ENCODE measurements at regions not wholly inside any gene's neighbourhood (a gene's known extent, or its start where the extent isn't known, plus 50 kb on each side); places are given as distances from the start of the nearest gene placed in this dataset.

GRCh38 chr5:97547999-97548738, 365.1 kb upstream of the RIOK2 start:
- no peaks in the 10 kb centered on the region for H3K36me3 ChIP-seq (ENCODE audit: insufficient read depth, low read length)
- peaks cover 29% of the 10 kb centered on the region; the same call in 1 of the 2 replicates for H3K4me1 ChIP-seq (ENCODE audit: insufficient read depth, low read length)
- H3K9ac ChIP-seq (ENCODE audit: low read depth, low read length): no peak overlapping the region
- H3K9me3 ChIP-seq (ENCODE audit: control insufficient read depth, insufficient read depth, low read length): no peaks in the 10 kb centered on the region

- H3K9ac ChIP-seq (ENCODE audit: low read depth, low read length): no peak overlapping the region
- no peaks in the 10 kb centered on the region for H3K9me3 ChIP-seq (ENCODE audit: control insufficient read depth, insufficient read depth, low read length)
These were observed 365.7 kb upstream of the RIOK2 start for GRCh38 chr5:97548739-97549080.

GRCh38 chr5:97549496-97549895, 366.4 kb upstream of the RIOK2 start:
- Histone ChIP-seq H3K9ac (ENCODE audit: low read depth, low read length) (no peak overlapping the region), H3K9me3 (ENCODE audit: control insufficient read depth, insufficient read depth, low read length) (no peaks in the 10 kb centered on the region), H3K4me1 (ENCODE audit: insufficient read depth, low read length) (peaks cover 29% of the 10 kb centered on the region; the same call in 1 of the 2 replicates), H3K36me3 (ENCODE audit: insufficient read depth, low read length) (no peaks in the 10 kb centered on the region)

More at GRCh38 chr5:97548739-97549080, 365.7 kb upstream of the RIOK2 start:
- Histone ChIP-seq H3K36me3 (ENCODE audit: insufficient read depth, low read length) (no peaks in the 10 kb centered on the region), H3K4me1 (ENCODE audit: insufficient read depth, low read length) (peaks cover 29% of the 10 kb centered on the region; the same call in 1 of the 2 replicates)

GRCh38 chr5:97550164-97550563, 367.1 kb upstream of the RIOK2 start:
- Histone ChIP-seq H3K36me3 (ENCODE audit: insufficient read depth, low read length) (no peaks in the 10 kb centered on the region), H3K9me3 (ENCODE audit: control insufficient read depth, insufficient read depth, low read length) (no peaks in the 10 kb centered on the region), H3K9ac (ENCODE audit: low read depth, low read length) (no peak overlapping the region), H3K4me1 (ENCODE audit: insufficient read depth, low read length) (peaks cover 23% of the 10 kb centered on the region; the same call in 1 of the 2 replicates)

GRCh38 chr5:97550818-97551217, 367.8 kb upstream of the RIOK2 start:
- no peak overlapping the region for H3K9ac ChIP-seq (ENCODE audit: low read depth, low read length)
- peaks cover 17% of the 10 kb centered on the region; the same call in 1 of the 2 replicates for H3K4me1 ChIP-seq (ENCODE audit: insufficient read depth, low read length)
- H3K9me3 ChIP-seq (ENCODE audit: control insufficient read depth, insufficient read depth, low read length): no peaks in the 10 kb centered on the region
- no peaks in the 10 kb centered on the region for H3K36me3 ChIP-seq (ENCODE audit: insufficient read depth, low read length)

GRCh38 chr5:97553604-97554452, 370.8 kb upstream of the RIOK2 start:
- Histone ChIP-seq H3K36me3 (ENCODE audit: insufficient read depth, low read length) (no peaks in the 10 kb centered on the region), H3K9me3 (ENCODE audit: control insufficient read depth, insufficient read depth, low read length) (no peaks in the 10 kb centered on the region), H3K9ac (ENCODE audit: low read depth, low read length) (no peak overlapping the region), H3K4me1 (ENCODE audit: insufficient read depth, low read length) (peaks cover 16% of the 10 kb centered on the region; the same call in 1 of the 2 replicates)

- H3K9me3 ChIP-seq (ENCODE audit: control insufficient read depth, insufficient read depth, low read length): no peaks in the 10 kb centered on the region
- peaks cover 4% of the 10 kb centered on the region; the same call in 1 of the 2 replicates for H3K4me1 ChIP-seq (ENCODE audit: insufficient read depth, low read length)
- H3K9ac ChIP-seq (ENCODE audit: low read depth, low read length): no peak overlapping the region
- H3K36me3 ChIP-seq (ENCODE audit: insufficient read depth, low read length): no peaks in the 10 kb centered on the region
These were observed 372.1 kb upstream of the RIOK2 start for GRCh38 chr5:97554977-97555643.

- no peak overlapping the region for H3K9ac ChIP-seq (ENCODE audit: low read depth, low read length)
- H3K36me3 ChIP-seq (ENCODE audit: insufficient read depth, low read length): no peaks in the 10 kb centered on the region
- no peaks in the 10 kb centered on the region for H3K9me3 ChIP-seq (ENCODE audit: control insufficient read depth, insufficient read depth, low read length)
- H3K4me1 ChIP-seq (ENCODE audit: insufficient read depth, low read length): peaks cover 3% of the 10 kb centered on the region; the same call in 1 of the 2 replicates
These were observed 372.6 kb upstream of the RIOK2 start for GRCh38 chr5:97555644-97555981.

- H3K9ac ChIP-seq (ENCODE audit: low read depth, low read length): no peak overlapping the region
- H3K36me3 ChIP-seq (ENCODE audit: insufficient read depth, low read length): no peaks in the 10 kb centered on the region
- no peaks in the 10 kb centered on the region for H3K9me3 ChIP-seq (ENCODE audit: control insufficient read depth, insufficient read depth, low read length)
These were observed 377.0 kb upstream of the RIOK2 start for GRCh38 chr5:97559827-97560598.

GRCh38 chr5:97560599-97560993, 377.5 kb upstream of the RIOK2 start:
- no peaks in the 10 kb centered on the region for H3K9me3 ChIP-seq (ENCODE audit: control insufficient read depth, insufficient read depth, low read length)
- H3K9ac ChIP-seq (ENCODE audit: low read depth, low read length): no peak overlapping the region
- no peaks in the 10 kb centered on the region for H3K36me3 ChIP-seq (ENCODE audit: insufficient read depth, low read length)

More at GRCh38 chr5:97559827-97560598, 377.0 kb upstream of the RIOK2 start:
- no peaks in the 10 kb centered on the region for H3K4me1 ChIP-seq (ENCODE audit: insufficient read depth, low read length)

GRCh38 chr5:97563050-97563657, 380.1 kb upstream of the RIOK2 start:
- Histone ChIP-seq H3K36me3 (ENCODE audit: insufficient read depth, low read length) (no peaks in the 10 kb centered on the region), H3K9me3 (ENCODE audit: control insufficient read depth, insufficient read depth, low read length) (no peaks in the 10 kb centered on the region), H3K9ac (ENCODE audit: low read depth, low read length) (no peak overlapping the region), H3K4me1 (ENCODE audit: insufficient read depth, low read length) (no peaks in the 10 kb centered on the region)

More at GRCh38 chr5:97560599-97560993, 377.5 kb upstream of the RIOK2 start:
- H3K4me1 ChIP-seq (ENCODE audit: insufficient read depth, low read length): no peaks in the 10 kb centered on the region

GRCh38 chr5:97568382-97568781, 385.3 kb upstream of the RIOK2 start:
- Histone ChIP-seq H3K9ac (ENCODE audit: low read depth, low read length) (no peak overlapping the region), H3K9me3 (ENCODE audit: control insufficient read depth, insufficient read depth, low read length) (peaks cover 10% of the 10 kb centered on the region), H3K36me3 (ENCODE audit: insufficient read depth, low read length) (no peaks in the 10 kb centered on the region), H3K4me1 (ENCODE audit: insufficient read depth, low read length) (no peaks in the 10 kb centered on the region)

- Histone ChIP-seq H3K9ac (ENCODE audit: low read depth, low read length) (no peak overlapping the region), H3K36me3 (ENCODE audit: insufficient read depth, low read length) (no peaks in the 10 kb centered on the region), H3K9me3 (ENCODE audit: control insufficient read depth, insufficient read depth, low read length) (peaks cover 10% of the 10 kb centered on the region), H3K4me1 (ENCODE audit: insufficient read depth, low read length) (no peaks in the 10 kb centered on the region)
These were observed 387.2 kb upstream of the RIOK2 start for GRCh38 chr5:97570242-97570641.

Measured in ES-I3 (cell line).